BJ (cell line): ENCODE measurements at regions not wholly inside any gene's neighbourhood (a gene's known extent, or its start where the extent isn't known, plus 50 kb on each side); places are given as distances from the start of the nearest gene placed in this dataset.

Experiments
- CTCF ChIA-PET: fragments of 350-600 bp; formaldehyde crosslinking; extraction: SDS; loops from one replicate; lab custom pipeline; 2021; ENCODE audit warnings: antibody characterized with exemption, inconsistent platforms; lab: Yijun Ruan, JAX
- POLR2A ChIA-PET: fragments of 300-600 bp; sonication (Branson Sonifier 250); formaldehyde crosslinking; extraction: SDS; loops from one replicate; lab custom pipeline; 2021; ENCODE audit warnings: antibody characterized with exemption; lab: Charles Lee
- DNase-seq: peaks from one replicate; pipeline ENCODE4 v3.0.0-alpha.2; 2011; ENCODE audit warnings: low read depth
- H3K27me3 ChIP-seq: 2 replicates; pipeline ENCODE4 v1.6.0; 2011; ENCODE audit warnings: low read length; ENCODE audit not compliant: control insufficient read depth, insufficient read depth
- H3K36me3 ChIP-seq: 2 replicates; pipeline ENCODE4 v1.5.1; 2011; ENCODE audit warnings: low read length; ENCODE audit not compliant: control insufficient read depth, insufficient read depth
- H3K4me3 ChIP-seq: 2 replicates; pipeline ENCODE4 v1.5.1; 2011; ENCODE audit warnings: low read depth, mild to moderate bottlenecking, control low read depth, low read length
- CTCF ChIP-seq: IDR thresholded peaks from 2 replicates; pipeline ENCODE4 v1.5.1; 2011; ENCODE audit warnings: low read depth, mild to moderate bottlenecking, control low read depth, inconsistent platforms, low read length, moderate library complexity; ENCODE audit not compliant: insufficient read depth

GRCh38 chr11:34794696-34795095 is 121.5 kb downstream of the APIP start:
- Histone ChIP-seq H3K36me3 (no peaks in the 10 kb centered on the region), H3K27me3 (peaks cover 5% of the 10 kb centered on the region), H3K4me3 (no peak overlapping the region)
- DNase-seq, result no peak
- ChIA-PET CTCF (no interaction called here), POLR2A (no interaction called here)
- no peak for TF ChIP-seq CTCF

- TF ChIP-seq CTCF, result no peak
- CTCF ChIA-PET, result no interaction called here
- Histone ChIP-seq H3K4me3 (no peak overlapping the region), H3K27me3 (peaks cover 5% of the 10 kb centered on the region), H3K36me3 (no peaks in the 10 kb centered on the region)
- DNase-seq, result no peak
- POLR2A ChIA-PET, result no interaction called here
Observed at GRCh38 chr11:34793666-34794065, 122.5 kb downstream of the APIP start.

GRCh38 chr11:34792814-34793258 is 123.3 kb downstream of the APIP start:
- TF ChIP-seq CTCF, result no peak
- H3K4me3 ChIP-seq, result no peak overlapping the region
- no peaks in the 10 kb centered on the region for H3K36me3 ChIP-seq
- DNase-seq, result no peak
- ChIA-PET CTCF (no interaction called here), POLR2A (no interaction called here)
- peaks cover 5% of the 10 kb centered on the region for H3K27me3 ChIP-seq

GRCh38 chr11:34791780-34792542 is 124.2 kb downstream of the APIP start:
- no peak for DNase-seq
- POLR2A ChIA-PET, result no interaction called here
- CTCF ChIA-PET, result no interaction called here
- H3K36me3 ChIP-seq, result no peaks in the 10 kb centered on the region
- TF ChIP-seq CTCF, result no peak
- no peak overlapping the region for H3K4me3 ChIP-seq
- peaks cover 5% of the 10 kb centered on the region for H3K27me3 ChIP-seq

GRCh38 chr11:34790620-34791019 is 125.6 kb downstream of the APIP start:
- Histone ChIP-seq H3K4me3 (no peak overlapping the region), H3K36me3 (no peaks in the 10 kb centered on the region), H3K27me3 (peaks cover 4% of the 10 kb centered on the region; the same call in 1 of the 2 replicates)
- TF ChIP-seq CTCF, result 0 out of 2 replicates have a peak, but pooled peaks have one; percentile 8
- DNase-seq, result no peak
- ChIA-PET CTCF (interaction anchor here (1.3 kb wide), 1 partner anchor 9 kb away, joined by 3 read pairs; no protein-coding TSS in a partner anchor), POLR2A (no interaction called here)
